ENCODE measurements at regions not wholly inside any gene's neighbourhood (a gene's known extent, or its start where the extent isn't known, plus 50 kb on each side); places are given as distances from the start of the nearest gene placed in this dataset.
"Not testable (repeated sequence)": the region's sequence is repeated elsewhere in the genome, so short reads cannot be mapped to it uniquely, and the experiment has no call there.

DNA sequence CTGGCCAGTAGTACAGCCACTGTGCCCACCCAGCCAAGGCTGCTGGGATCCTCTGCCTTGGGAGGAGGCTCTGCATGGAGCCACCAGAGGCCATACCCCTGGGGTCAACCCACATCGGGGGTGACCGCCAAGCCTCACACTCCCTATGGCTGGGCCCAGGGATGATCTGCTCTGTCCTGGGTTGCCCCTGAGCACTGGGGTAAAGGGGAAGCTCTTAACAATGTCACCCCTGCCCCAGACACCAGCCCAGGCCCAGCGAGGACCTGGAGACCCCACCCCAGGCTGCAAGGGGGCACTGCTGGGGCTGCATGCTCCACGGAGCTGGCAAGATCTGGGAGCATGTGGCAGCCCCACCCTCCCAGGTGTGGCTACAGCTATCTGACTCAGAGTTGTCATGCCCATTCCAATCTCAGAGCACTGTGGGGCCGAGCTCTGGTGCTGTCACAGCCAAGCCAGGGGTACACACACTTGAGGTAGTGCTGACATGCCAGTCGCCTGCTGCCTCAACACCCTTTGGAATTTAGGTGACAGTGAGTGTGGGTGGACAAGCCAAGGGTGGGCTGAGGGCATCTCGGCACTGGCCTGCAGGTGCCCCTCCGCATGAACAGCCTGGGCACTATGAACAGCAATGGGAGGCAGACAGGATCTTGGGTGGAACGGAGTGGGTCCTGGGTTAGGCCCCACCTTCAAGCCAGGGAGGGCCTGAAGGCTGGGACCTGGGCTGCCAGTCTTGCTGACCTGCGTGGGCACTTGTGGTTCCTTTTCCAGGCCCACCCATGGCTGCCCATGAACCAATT is 427.7 kb downstream of the LRRIQ3 start:
- no peak for DNase-seq (ENCODE audit: low read depth)

DNA sequence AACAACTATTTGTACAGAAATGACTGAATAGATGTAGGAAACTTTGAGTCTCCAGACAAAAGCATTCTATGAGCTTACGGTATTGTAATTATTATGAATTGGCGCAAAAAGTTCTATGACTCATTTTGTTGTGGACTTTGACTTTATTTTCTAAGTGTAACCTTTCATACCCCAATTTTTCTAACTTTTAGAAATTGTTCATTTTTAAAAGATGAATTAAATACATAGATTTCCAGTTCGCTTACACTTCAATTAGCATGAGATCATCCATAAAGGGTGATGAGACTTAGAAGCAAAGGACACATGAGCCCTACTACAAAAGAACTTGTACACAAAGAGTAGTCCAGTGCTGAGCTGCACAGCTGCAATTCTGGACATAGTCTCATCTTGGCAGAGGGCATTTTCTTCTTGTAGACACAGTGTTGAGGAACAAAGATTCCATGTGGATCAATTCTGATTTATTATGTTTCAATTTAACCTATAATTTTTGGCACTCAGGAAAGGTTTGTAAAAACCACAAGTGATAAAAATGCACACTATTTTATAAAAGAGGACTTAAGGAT is 431.1 kb downstream of the LRRIQ3 start:
- DNase-seq (ENCODE audit: low read depth), result no peak

DNA sequence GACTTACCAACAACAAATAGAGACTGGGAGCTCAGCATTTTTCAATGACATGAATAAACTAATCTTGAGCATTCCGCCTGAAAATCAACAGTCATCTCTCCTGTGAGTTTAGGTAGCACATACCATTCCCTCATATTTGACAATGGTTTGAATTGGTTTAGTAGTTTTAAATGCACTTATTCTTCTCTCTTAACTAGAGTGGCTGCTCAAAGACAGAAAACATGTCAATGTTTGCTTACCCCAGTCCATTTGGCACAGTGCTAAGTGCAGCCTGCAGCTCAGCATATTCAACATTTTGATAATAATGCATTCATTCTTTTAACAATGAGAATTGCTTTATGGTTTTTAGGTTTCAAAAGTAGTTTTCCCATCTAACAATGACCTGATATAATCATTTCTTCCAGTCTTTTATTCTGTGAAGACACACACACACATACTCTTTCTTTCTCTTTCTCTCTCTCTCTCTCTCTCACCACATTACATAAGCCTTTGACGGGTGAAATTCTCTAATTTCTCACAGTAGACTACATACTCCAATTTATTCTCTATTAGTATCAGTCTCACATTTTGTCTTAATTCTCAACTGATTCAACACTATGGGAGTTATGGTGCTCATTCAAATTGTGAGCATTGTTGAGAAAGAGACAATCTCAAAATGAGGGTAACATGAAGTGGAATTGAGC is 432.3 kb downstream of the LRRIQ3 start:
- DNase-seq (ENCODE audit: low read depth), result no peak

DNA sequence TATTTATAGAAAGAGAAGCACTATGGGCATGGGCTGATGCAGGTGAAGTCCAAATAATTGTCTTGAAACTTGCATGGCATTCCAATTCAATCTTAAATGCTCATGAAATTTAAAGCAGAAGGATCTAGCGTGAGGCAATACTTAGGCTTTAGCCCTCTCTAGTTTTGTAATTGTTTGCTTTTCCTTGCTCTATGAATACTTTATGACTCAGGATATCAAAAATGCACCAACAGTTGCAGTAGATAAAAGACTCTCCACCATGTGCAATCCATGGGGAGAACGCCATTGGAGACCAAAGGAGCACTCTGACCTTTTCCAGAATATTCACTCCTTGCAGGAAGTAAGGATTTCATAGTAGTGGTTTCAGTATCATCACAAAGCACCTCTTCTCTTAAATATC is 436.4 kb downstream of the LRRIQ3 start:
- DNase-seq (ENCODE audit: low read depth), result no peak

DNA sequence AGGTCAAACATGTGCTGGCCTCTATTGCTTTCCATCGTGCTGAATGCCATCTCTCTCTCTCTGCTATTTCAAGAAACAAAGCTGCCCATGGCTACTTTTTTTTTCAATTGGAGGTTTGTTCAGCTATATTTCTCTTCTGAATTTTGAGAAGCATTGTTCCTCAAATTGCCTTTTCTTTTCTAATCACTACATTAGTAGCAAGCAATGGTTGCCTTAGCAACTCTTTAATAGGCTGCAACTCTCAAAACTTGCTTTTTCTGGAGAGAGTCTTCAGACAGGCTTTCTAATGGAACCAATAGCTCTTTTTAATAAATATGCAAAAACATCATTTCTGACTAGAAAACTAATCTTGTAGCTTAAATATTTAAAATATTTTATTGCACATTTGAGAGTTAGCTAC is 439.0 kb downstream of the LRRIQ3 start:
- DNase-seq (ENCODE audit: low read depth), result no peak

DNA sequence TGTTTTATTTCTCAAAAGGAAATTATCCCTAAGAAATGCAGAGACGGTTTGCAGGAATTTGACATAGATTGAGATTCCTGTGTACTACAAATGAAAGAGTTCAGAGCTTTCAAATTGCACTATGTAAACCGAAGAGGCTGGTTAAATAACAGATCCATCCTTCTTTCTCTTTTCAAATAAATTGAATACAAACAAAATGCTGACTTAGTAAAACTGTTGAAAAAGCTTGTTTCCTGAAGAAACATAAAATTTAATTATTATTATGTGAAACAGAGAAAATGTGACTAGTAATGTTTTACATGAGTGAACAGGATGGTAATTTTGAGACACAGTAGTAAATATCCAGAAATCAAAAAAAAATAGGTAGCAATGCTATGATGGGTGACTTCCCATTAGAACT is 441.2 kb downstream of the LRRIQ3 start:
- DNase-seq (ENCODE audit: low read depth), result no peak

DNA sequence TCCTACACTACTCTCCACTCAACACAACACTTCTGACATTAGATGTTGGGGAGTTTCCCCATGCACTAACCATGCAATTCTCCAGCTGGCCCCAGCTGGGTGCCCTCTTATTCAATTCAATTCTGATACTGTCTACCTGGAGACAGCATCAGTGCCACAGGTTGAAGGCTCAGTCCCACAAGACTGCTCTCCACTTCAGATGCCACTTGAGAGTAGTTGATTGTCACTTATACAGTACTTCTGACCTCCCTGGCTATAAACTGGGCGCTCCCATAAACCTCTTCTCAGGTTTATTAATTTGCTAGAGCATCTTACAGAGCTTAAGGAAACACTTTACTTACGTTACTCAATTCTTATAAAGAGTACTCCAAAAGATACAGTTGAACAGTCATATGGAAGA is 442.3 kb downstream of the LRRIQ3 start:
- no peak for DNase-seq (ENCODE audit: low read depth)

DNA sequence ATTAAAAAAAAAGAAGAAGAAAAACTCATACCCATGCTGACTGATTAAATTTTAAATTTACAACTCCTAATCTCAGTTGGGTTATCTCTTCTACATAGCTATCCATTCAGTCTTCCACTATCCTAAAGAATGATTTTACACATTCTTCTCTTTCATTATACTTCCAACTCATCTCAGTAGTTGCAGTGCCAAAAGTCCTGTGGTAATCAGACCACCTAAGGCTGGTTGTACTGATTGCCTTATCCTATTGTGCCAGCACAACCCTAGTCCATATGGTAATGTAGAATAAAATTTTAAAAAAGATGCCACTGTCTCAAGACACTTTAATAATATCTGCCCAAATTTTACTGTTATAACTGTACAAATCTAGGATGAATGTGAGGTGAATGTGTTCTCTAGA is 448.0 kb downstream of the LRRIQ3 start:
- no peak for DNase-seq (ENCODE audit: low read depth)

DNA sequence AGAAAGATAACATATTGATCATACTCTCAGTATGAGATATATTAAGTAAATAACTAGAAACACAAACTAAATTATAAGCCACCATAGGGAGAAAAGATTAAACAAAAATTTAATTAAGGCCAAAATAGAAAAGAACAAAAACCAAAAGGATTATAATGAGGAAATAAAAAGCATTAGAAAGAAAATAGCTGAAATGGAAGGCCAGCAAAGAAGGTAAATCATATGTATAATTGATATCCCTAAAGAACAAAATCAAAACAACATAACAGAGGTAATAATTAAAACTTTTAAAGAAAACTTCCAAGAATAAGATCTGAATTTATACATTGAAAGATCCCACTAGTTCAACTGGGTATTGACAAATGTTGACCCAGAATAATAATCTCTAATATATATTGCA is 453.0 kb downstream of the LRRIQ3 start:
- no peak for DNase-seq (ENCODE audit: low read depth)

DNA sequence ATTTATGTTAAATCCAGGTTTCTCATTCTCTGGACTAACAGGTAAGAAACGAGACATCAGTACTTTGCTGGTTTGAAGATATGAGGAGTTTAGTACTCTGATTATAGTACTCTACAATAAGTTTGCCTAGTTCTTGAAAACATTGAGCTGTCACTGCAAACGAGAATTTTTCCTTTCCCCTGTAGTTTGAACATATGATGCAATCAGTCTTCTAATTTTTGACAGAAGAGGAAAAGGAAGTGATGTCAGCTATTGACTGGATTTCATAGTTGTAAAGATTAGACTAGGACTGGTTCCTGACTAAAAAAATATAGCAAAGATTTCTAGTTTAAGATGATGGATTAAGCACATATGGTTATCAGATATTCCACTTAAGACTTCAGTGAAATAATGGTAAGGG is 461.9 kb downstream of the LRRIQ3 start:
- DNase-seq (ENCODE audit: low read depth), result no peak

DNA sequence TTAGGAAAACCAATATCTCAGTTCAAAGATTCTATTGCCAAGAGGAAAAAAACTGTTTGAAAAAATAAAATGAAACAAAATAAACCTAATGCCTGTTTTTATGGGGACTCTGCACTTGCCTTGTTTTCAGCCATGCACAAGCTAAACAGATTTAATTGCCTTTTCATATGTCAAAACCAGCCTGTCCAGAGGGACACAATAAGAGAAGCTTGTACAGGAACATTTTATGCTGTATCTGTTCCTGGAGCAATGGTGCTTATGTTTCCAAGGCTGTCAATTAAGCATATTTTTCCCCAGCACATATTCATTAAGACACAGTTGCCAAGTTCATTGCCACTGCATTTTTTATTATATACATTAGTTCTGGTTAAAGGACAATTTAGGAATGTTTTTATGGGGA is 470.9 kb downstream of the LRRIQ3 start:
- DNase-seq (ENCODE audit: low read depth), result no peak

DNA sequence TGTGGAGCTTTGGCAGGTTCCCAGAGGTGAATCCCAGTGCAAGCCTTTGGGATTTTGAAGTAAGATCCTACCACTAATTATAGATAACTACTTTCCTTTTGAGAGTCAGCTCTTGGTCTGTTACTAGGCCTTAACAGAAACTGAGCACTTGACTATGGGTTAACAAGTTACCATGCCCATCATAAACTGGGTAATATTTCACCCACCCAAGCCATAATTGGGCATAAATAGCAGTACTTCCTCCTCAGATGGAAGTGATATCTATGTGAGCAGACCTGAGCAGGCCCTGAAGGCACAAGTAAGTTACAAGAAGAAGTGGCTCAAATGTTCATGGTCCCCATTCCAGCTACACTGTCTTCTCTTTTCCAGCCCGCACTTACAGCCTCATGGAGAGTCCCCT is 475.9 kb downstream of the LRRIQ3 start:
- DNase-seq (ENCODE audit: low read depth), result no peak

DNA sequence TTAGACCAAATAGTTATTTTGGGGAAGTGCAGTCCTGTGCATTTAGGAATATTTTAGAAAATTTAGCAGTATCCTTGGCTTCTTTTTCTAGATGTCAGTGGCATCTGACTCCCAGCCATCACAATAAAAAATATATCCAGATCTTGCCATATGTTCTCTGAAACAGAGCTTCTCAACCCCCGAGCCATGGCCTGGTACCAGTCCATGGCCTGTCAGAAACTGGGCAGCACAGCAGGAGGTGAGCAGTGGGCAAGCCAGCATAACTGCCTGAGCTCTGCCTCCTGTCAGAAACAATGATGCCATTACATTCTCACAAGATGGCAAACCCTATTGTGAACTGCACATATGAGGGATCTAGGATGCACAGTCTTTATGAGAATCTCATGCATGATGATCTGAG is 480.0 kb downstream of the LRRIQ3 start:
- DNase-seq (ENCODE audit: low read depth), result no peak

DNA sequence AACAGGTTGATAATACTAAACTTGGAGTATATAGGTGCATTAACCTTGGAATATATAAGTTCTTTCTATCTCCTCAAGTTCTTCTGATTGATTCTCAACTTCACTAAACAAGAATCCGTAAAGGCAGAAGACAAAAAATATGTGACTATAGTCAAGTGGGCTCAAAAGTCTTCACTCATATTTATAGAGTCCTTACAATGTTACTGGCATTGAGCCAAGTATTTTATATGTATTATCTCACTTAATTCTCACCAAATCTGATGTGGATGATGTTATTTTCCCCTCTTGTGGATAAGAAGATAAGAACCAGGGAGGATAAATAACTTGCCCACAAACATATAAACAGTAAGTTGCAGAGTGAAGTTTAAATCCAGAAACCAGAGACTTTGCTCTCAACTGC is 486.9 kb downstream of the LRRIQ3 start:
- DNase-seq (ENCODE audit: low read depth), result no peak

DNA sequence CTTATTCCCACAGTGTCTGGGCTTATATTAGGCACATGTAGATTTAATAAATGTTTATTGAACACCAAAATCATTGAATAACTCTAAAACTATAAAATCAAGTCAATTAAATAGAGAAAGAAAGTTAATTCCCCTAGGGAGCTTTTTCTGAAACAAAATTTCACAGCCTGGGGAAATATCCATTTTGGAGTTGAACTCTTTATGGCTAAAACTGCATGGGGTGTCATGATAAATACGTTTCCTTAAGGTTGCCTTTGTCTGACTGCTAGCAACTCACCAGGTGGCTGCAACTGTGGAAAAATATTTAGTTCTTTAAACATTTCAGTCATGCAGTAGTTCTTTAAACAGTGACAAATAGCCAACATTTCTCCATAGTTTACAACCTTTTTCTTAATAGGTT is 496.1 kb downstream of the LRRIQ3 start:
- no peak for DNase-seq (ENCODE audit: low read depth)

DNA sequence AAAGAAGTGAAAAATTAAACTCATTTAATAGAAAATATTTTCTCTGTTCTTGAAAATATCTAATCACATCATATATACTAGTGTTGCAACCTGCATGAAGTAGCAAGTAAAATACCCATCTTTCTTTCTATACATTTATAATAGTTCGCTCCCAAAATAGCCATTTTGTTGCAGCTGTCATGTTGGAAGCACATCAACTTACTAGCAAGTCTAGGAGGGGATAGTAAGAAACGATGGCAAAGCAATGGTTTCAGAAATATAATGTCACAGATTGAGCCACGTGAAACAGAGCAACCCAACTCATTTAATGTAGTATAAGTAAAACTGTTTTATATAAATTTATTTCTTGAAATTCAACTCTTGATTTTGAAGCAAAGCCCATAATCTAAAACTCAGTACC is 521.8 kb downstream of the LRRIQ3 start:
- no peak for DNase-seq (ENCODE audit: low read depth)

DNA sequence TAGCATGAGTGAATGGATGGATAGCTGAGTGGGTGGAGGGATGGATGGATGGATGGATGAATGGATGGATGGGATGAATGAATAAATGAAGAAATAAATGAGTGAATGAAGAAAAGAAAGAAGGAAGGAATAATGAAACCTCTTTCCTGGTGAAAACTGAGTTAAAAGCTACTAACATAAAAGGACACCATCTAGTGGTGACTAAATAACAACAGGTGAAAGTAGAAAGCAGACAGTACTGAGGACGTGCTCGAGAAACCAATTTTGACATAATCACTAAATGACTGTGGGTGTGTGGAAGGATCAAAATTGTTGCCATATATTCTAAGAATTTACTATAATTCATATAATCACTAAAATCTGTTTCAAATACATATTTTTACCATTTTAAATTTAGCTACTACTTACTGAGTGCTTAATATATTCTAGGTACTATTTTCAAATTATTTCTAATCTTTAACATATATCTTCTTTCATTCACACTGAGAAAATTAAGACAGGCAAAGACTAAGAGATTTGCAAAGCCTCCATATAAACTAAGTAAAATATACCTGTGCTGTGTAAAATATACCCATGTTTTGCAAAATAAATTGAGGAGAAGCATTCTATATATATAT is 522.9 kb downstream of the LRRIQ3 start:
- DNase-seq (ENCODE audit: low read depth), result no peak

DNA sequence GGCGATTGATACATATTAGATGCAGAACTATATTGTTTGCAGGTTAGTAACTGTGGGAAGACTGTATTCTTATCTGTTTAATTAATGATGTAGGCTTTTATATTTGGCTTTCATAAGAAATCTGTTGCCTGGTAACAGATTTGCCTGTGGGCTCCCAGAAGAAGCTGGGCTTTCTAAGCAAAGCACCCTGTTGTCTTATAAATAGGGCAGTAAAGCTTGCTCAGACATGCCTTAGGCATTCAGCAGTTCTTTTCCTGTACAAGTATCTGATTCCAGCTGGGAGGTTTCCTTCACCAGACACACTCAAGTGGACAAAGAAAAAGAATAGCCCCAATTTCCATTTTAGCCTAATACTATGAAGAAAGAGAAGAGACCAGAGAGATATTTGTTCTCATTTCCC is 524.0 kb downstream of the LRRIQ3 start:
- no peak for DNase-seq (ENCODE audit: low read depth)

DNA sequence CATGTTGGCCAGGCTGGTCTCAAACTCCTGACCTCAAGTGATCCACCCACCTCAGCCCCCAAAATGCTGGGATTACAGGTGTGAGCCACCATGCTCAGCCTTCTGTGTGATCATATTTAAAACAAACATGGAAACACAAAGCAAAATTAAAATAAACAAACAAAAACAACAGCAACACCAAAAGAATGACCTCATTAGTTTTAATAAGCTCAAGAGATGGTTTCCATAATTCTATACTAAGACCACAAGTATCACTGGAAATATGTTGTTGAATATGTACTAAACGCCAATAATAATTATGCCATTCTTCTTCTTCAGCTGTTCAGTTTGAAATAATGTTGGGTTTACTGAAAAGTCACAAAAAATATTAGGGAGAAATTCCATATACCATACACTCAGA is 526.4 kb downstream of the LRRIQ3 start:
- no peak for DNase-seq (ENCODE audit: low read depth)

DNA sequence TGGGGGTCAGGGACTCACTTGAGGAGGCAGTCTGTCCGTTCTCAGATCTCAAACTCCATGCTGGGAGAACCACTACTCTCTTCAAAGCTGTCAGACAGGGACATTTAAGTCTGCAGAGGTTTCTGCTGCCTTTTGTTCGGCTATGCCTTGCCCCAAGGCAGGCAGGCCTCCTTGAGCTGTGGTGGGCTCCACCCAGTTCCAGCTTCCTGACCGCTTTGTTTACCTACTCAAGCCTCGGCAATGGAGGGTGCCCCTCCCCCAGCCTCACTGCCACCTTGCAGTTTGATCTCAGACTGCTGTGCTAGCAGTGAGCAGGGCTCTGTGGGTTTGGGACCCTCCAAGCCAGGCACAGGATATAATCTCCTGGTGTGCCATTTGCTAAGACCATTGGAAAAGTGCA is 530.0 kb downstream of the LRRIQ3 start:
- not testable (repeated sequence) for DNase-seq (ENCODE audit: low read depth)

DNA sequence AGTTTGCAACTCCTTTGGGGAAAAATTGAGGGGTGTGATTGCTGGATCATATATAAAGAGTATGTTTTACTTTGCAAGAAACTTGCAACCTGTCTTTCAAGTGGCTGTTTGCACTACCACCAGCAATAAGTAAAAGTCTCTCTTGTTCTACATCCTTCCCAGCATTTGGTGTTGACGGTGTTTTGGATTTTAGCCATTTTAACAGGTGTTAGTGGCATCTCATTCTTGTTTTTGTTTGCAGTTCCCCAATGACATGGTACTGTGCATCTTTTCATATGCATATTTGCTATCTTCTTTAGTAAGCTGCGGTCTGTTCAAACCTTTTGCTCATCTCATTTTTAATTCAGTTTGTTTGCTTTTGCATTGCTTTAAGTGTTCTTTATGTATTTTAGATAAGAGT is 535.5 kb downstream of the LRRIQ3 start:
- no peak for DNase-seq (ENCODE audit: low read depth)

DNA sequence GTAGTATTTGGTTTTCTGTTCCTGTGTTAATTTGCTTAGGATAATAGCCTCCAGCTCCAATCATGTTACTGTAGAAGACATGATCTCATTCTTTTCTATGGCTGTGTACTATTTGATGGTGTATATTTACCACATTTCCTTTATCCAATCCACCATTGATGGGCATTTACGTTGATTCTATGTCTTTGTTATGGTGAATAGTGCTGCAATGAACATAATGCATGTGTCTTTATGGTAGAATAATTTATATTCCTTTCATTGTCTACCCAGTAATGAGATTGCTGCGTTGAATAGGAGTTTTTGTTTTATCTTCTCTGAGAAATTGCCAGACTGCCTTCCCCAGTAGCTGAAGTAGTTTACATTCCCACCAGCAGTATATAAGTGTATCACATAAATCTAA is 538.8 kb downstream of the LRRIQ3 start:
- DNase-seq (ENCODE audit: low read depth), result no peak

DNA sequence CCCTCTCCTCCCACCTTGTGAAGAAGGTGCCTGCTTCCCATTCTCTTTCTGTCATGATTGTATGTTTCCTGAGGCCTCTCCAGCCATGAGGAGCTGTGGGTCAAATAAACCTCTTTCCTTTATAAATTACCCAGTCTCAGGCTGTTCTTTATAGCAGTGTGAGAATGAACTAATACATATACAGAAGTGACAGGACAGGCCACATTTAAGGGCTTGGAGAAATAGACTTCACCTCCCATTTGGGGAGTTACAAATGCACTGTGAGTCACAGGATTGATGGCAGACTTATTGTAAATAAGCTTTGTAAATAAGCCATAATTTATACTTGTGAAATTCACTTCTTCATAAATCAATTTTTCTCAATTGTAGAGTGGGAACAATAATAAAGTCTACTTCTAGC is 543.3 kb downstream of the LRRIQ3 start:
- no peak for DNase-seq (ENCODE audit: low read depth)

All from forelimb muscle (tissue), 1 donor.